ENCODE measurements at regions not wholly inside any gene's neighbourhood (a gene's known extent, or its start where the extent isn't known, plus 50 kb on each side); places are given as distances from the start of the nearest gene placed in this dataset.

GRCh38 chr4:188911707-188912106, 772.5 kb downstream of the TRIML1 start:
- no peaks in the 10 kb centered on the region for H3K9me2 ChIP-seq (replicated peaks; ENCODE audit: control insufficient read depth, low read length)
- no peaks in the 10 kb centered on the region for H4K20me1 ChIP-seq (ENCODE audit: control insufficient read depth, insufficient read depth, low read depth, low read length)
- H3K4me1 ChIP-seq (ENCODE audit: control insufficient read depth, low read length): no peaks in the 10 kb centered on the region
- H3K79me2 ChIP-seq (ENCODE audit: control insufficient read depth, low read length): no peaks in the 10 kb centered on the region
- H3K36me3 ChIP-seq (ENCODE audit: control insufficient read depth, low read length): no peaks in the 10 kb centered on the region
- H3K4me2 ChIP-seq (ENCODE audit: low read length): no peak overlapping the region
- no peak overlapping the region for H3K27ac ChIP-seq (ENCODE audit: low read depth, low read length)
- H3K4me3 ChIP-seq (ENCODE audit: low read length): no peak overlapping the region
- no peak for TF ChIP-seq EZH2phosphoT487 (IDR thresholded peaks at IDR 0.05; ENCODE audit: borderline replicate concordance, low read length)
- TF ChIP-seq CTCF (IDR thresholded peaks at IDR 0.05; ENCODE audit: low read depth, low read length, poor library complexity, severe bottlenecking): no peak
- no peaks in the 10 kb centered on the region for H3K27me3 ChIP-seq (ENCODE audit: control insufficient read depth, low read length)
- H3F3A ChIP-seq (ENCODE audit: control insufficient read depth, insufficient read depth): no peaks in the 10 kb centered on the region
- peaks cover 3% of the 10 kb centered on the region; the same call in 1 of the 2 replicates for H3K9me3 ChIP-seq (ENCODE audit: control insufficient read depth, insufficient read depth, low read length)

DNA sequence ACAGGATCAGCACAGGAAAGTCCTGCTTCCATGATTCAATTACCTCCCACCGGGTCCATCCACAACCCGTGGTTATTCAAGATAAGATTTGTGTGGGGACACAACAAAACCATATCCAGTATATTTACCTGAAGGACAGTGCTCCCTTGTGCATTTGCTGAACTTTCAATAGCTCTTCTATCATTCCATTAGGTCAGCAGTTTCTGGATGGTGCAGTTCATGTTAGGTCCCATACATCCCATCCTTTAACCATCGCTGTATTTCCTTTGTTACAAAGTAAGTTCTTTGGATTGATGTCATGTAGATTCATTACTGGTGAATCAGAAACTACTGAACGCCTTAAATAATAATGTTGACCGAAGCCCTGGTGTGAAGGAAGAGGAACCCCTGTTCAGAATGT, 775.9 kb downstream of the TRIML1 start:
- no peak overlapping the region for H3K4me3 ChIP-seq (ENCODE audit: low read length)
- no peaks in the 10 kb centered on the region for H3K4me1 ChIP-seq (ENCODE audit: control insufficient read depth, low read length)
- no peaks in the 10 kb centered on the region for H3K27me3 ChIP-seq (ENCODE audit: control insufficient read depth, low read length)
- no peak overlapping the region for H3K27ac ChIP-seq (ENCODE audit: low read depth, low read length)
- no peaks in the 10 kb centered on the region for H3K79me2 ChIP-seq (ENCODE audit: control insufficient read depth, low read length)
- H3K9me2 ChIP-seq (replicated peaks; ENCODE audit: control insufficient read depth, low read length): no peaks in the 10 kb centered on the region
- TF ChIP-seq EZH2phosphoT487 (IDR thresholded peaks at IDR 0.05; ENCODE audit: borderline replicate concordance, low read length) (no peak), CTCF (IDR thresholded peaks at IDR 0.05; ENCODE audit: low read depth, low read length, poor library complexity, severe bottlenecking) (no peak)
- no peaks in the 10 kb centered on the region for H3K36me3 ChIP-seq (ENCODE audit: control insufficient read depth, low read length)
- H4K20me1 ChIP-seq (ENCODE audit: control insufficient read depth, insufficient read depth, low read depth, low read length): no peaks in the 10 kb centered on the region
- H3K4me2 ChIP-seq (ENCODE audit: low read length): no peak overlapping the region
- H3F3A ChIP-seq (ENCODE audit: control insufficient read depth, insufficient read depth): no peaks in the 10 kb centered on the region
- H3K9me3 ChIP-seq (ENCODE audit: control insufficient read depth, insufficient read depth, low read length): peaks cover 3% of the 10 kb centered on the region; the same call in 1 of the 2 replicates

GRCh38 chr4:188918787-188919186, 779.5 kb downstream of the TRIML1 start:
- no peaks in the 10 kb centered on the region for H3F3A ChIP-seq (ENCODE audit: control insufficient read depth, insufficient read depth)
- TF ChIP-seq EZH2phosphoT487 (IDR thresholded peaks at IDR 0.05; ENCODE audit: borderline replicate concordance, low read length): no peak
- no peak for TF ChIP-seq CTCF (IDR thresholded peaks at IDR 0.05; ENCODE audit: low read depth, low read length, poor library complexity, severe bottlenecking)

More at GRCh38 chr4:188918787-188919186, 779.5 kb downstream of the TRIML1 start:
- Histone ChIP-seq H3K79me2 (ENCODE audit: control insufficient read depth, low read length) (no peaks in the 10 kb centered on the region), H3K27ac (ENCODE audit: low read depth, low read length) (no peak overlapping the region), H3K36me3 (ENCODE audit: control insufficient read depth, low read length) (no peaks in the 10 kb centered on the region), H3K4me1 (ENCODE audit: control insufficient read depth, low read length) (no peaks in the 10 kb centered on the region), H3K4me2 (ENCODE audit: low read length) (no peak overlapping the region), H3K9me2 (replicated peaks; ENCODE audit: control insufficient read depth, low read length) (no peaks in the 10 kb centered on the region), H3K4me3 (ENCODE audit: low read length) (no peak overlapping the region), H3K9me3 (ENCODE audit: control insufficient read depth, insufficient read depth, low read length) (peaks cover 3% of the 10 kb centered on the region; the same call in 1 of the 2 replicates), H3K27me3 (ENCODE audit: control insufficient read depth, low read length) (no peaks in the 10 kb centered on the region), H4K20me1 (ENCODE audit: control insufficient read depth, insufficient read depth, low read depth, low read length) (no peaks in the 10 kb centered on the region)

All from DOHH2 (cell line).